Smooth muscle cell (in vitro differentiated cells): ENCODE measurements at regions not wholly inside any gene's neighbourhood (a gene's known extent, or its start where the extent isn't known, plus 50 kb on each side); places are given as distances from the start of the nearest gene placed in this dataset.

Experiments used
- DNase-seq: peaks from one replicate; lab custom pipeline; 2025; ENCODE audit not compliant: unreplicated experiment; lab: John Stamatoyannopoulos, UW
- H2AFZ ChIP-seq: fragments of 200-600 bp; sonication (generic); 2 replicates; pipeline ENCODE4 v1.6.0; 2016; ENCODE audit warnings: antibody characterized with exemption, low read depth, mild to moderate bottlenecking
- H3F3A ChIP-seq: fragments of 200-600 bp; sonication (generic); 2 replicates; pipeline ENCODE4 v1.6.0; 2017; ENCODE audit warnings: antibody characterized with exemption, low read depth
- H3K27ac ChIP-seq: fragments of 200-600 bp; sonication (generic); 2 replicates; pipeline ENCODE4 v1.5.1; 2016; ENCODE audit warnings: low read depth, mild to moderate bottlenecking
- H3K27me3 ChIP-seq: fragments of 200-600 bp; sonication (generic); 2 replicates; pipeline ENCODE4 v1.6.1; 2016; ENCODE audit warnings: low read depth, mild to moderate bottlenecking
- H3K36me3 ChIP-seq: fragments of 200-600 bp; sonication (generic); 2 replicates; pipeline ENCODE4 v1.5.1; 2016; ENCODE audit warnings: low read depth
- H3K4me1 ChIP-seq: fragments of 200-600 bp; sonication (generic); 2 replicates; pipeline ENCODE4 v1.5.1; 2016; ENCODE audit warnings: low read depth
- H3K4me2 ChIP-seq: fragments of 200-600 bp; sonication (generic); 2 replicates; pipeline ENCODE4 v1.6.0; 2016; ENCODE audit warnings: mild to moderate bottlenecking
- H3K4me3 ChIP-seq: fragments of 200-600 bp; sonication (generic); 2 replicates; pipeline ENCODE4 v1.5.1; 2016; ENCODE audit warnings: mild to moderate bottlenecking
- H3K79me2 ChIP-seq: fragments of 200-600 bp; sonication (generic); 2 replicates; pipeline ENCODE4 v1.6.0; 2016; ENCODE audit warnings: low read depth, mild to moderate bottlenecking
- H3K9ac ChIP-seq: fragments of 200-600 bp; sonication (generic); 2 replicates; pipeline ENCODE4 v1.6.0; 2016; ENCODE audit warnings: low read depth
- H3K9me3 ChIP-seq: fragments of 200-600 bp; sonication (generic); replicated peaks from 2 replicates; pipeline ENCODE4 v1.5.1; 2016; ENCODE audit warnings: low read depth
- H4K20me1 ChIP-seq: fragments of 200-600 bp; sonication (generic); 2 replicates; pipeline ENCODE4 v1.6.0; 2016; ENCODE audit warnings: low read depth
- CTCF ChIP-seq: fragments of 200-600 bp; sonication (generic); IDR thresholded peaks from 2 replicates; pipeline ENCODE4 v1.5.1; 2017; ENCODE audit warnings: borderline replicate concordance, mild to moderate bottlenecking, antibody characterized with exemption; ENCODE audit not compliant: insufficient read depth, poor library complexity, severe bottlenecking
- WGBS: methylation state at CpG from one replicate; pipeline ENCODE4 v1.1.7; 2016; ENCODE audit warnings: low lambda C conversion rate; 5-methylcytosine and 5-hydroxymethylcytosine counted together

GRCh38 chr9:115986508-115986907 lies 167.1 kb upstream of the PAPPA start:
- Histone ChIP-seq H2AFZ (no peak overlapping the region), H3K79me2 (no peaks in the 10 kb centered on the region), H3K4me3 (no peak overlapping the region), H3K27ac (no peak overlapping the region), H4K20me1 (no peaks in the 10 kb centered on the region), H3K9ac (no peak overlapping the region), H3K27me3 (no peaks in the 10 kb centered on the region), H3F3A (no peaks in the 10 kb centered on the region), H3K9me3 (no peaks in the 10 kb centered on the region), H3K36me3 (no peaks in the 10 kb centered on the region), H3K4me2 (no peak overlapping the region), H3K4me1 (no peaks in the 10 kb centered on the region)
- TF ChIP-seq CTCF, result no peak
- 94% methylated on average over 3 of the region's 3 CpGs for WGBS
- no peak for DNase-seq

GRCh38 chr9:115988701-115989100 lies 164.9 kb upstream of the PAPPA start:
- H3K9ac ChIP-seq, result no peak overlapping the region
- TF ChIP-seq CTCF, result no peak
- H3F3A ChIP-seq, result no peaks in the 10 kb centered on the region
- no peak overlapping the region for H3K4me2 ChIP-seq
- no peak overlapping the region for H3K27ac ChIP-seq
- no peaks in the 10 kb centered on the region for H4K20me1 ChIP-seq
- no peaks in the 10 kb centered on the region for H3K36me3 ChIP-seq
- no peak overlapping the region for H3K4me3 ChIP-seq
- no peaks in the 10 kb centered on the region for H3K4me1 ChIP-seq
- no peaks in the 10 kb centered on the region for H3K9me3 ChIP-seq
- no peak for DNase-seq
- WGBS, result 94% methylated on average over 2 of the region's 2 CpGs
- no peaks in the 10 kb centered on the region for H3K79me2 ChIP-seq
- no peaks in the 10 kb centered on the region for H3K27me3 ChIP-seq
- H2AFZ ChIP-seq, result no peak overlapping the region

GRCh38 chr9:115989831-115990230 lies 163.8 kb upstream of the PAPPA start:
- no peak for DNase-seq
- no peak overlapping the region for H3K27ac ChIP-seq
- H3K4me1 ChIP-seq, result no peaks in the 10 kb centered on the region
- no peak overlapping the region for H3K4me2 ChIP-seq
- no peaks in the 10 kb centered on the region for H3K79me2 ChIP-seq
- 93% methylated on average over 4 of the region's 4 CpGs for WGBS
- no peak overlapping the region for H3K4me3 ChIP-seq
- no peaks in the 10 kb centered on the region for H4K20me1 ChIP-seq
- H3K9me3 ChIP-seq, result no peaks in the 10 kb centered on the region
- no peak for TF ChIP-seq CTCF
- no peak overlapping the region for H3K9ac ChIP-seq
- H3F3A ChIP-seq, result no peaks in the 10 kb centered on the region
- H3K27me3 ChIP-seq, result no peaks in the 10 kb centered on the region
- no peak overlapping the region for H2AFZ ChIP-seq
- no peaks in the 10 kb centered on the region for H3K36me3 ChIP-seq

- no peak overlapping the region for H3K9ac ChIP-seq
- no peak for DNase-seq
- H3K36me3 ChIP-seq, result no peaks in the 10 kb centered on the region
These were observed 160.8 kb upstream of the PAPPA start for GRCh38 chr9:115992834-115993233.

More at GRCh38 chr9:115992834-115993233, 160.8 kb upstream of the PAPPA start:
- WGBS, result 76% methylated on average over 4 of the region's 4 CpGs
- Histone ChIP-seq H3K79me2 (no peaks in the 10 kb centered on the region), H3F3A (no peaks in the 10 kb centered on the region), H4K20me1 (no peaks in the 10 kb centered on the region), H3K4me3 (no peak overlapping the region), H3K9me3 (no peaks in the 10 kb centered on the region), H3K27ac (no peak overlapping the region), H2AFZ (no peak overlapping the region), H3K27me3 (no peaks in the 10 kb centered on the region), H3K4me1 (no peaks in the 10 kb centered on the region), H3K4me2 (no peak overlapping the region)
- no peak for TF ChIP-seq CTCF
